HG03064 (cell line): ENCODE measurements at regions not wholly inside any gene's neighbourhood (a gene's known extent, or its start where the extent isn't known, plus 50 kb on each side); places are given as distances from the start of the nearest gene placed in this dataset.

Experiments used
- ATAC-seq: cut with Tn5 transposase; IDR thresholded peaks from one replicate; pipeline ENCODE4 v1.9.1; 2021; ENCODE audit warnings: low read depth; ENCODE audit not compliant: unreplicated experiment

GRCh38 chr9:78778318-78778717 is 481.4 kb downstream of the PSAT1 start:
- ATAC-seq, result no peak

- ATAC-seq, result no peak
Observed at GRCh38 chr9:78778861-78779374, 482.0 kb downstream of the PSAT1 start.

- ATAC-seq, result no peak
Observed at GRCh38 chr9:78781681-78782080, 484.8 kb downstream of the PSAT1 start.

GRCh38 chr9:78782234-78782633 is 485.3 kb downstream of the PSAT1 start:
- no peak for ATAC-seq

- ATAC-seq, result no peak
Observed at GRCh38 chr9:78782858-78783257, 485.9 kb downstream of the PSAT1 start.

- no peak for ATAC-seq
Observed at GRCh38 chr9:78783743-78784142, 486.8 kb downstream of the PSAT1 start.

- ATAC-seq, result no peak
Observed at GRCh38 chr9:78786794-78787193, 489.9 kb downstream of the PSAT1 start.

GRCh38 chr9:78788101-78788500 is 491.2 kb downstream of the PSAT1 start:
- ATAC-seq, result no peak

GRCh38 chr9:78791779-78792178 is 494.9 kb downstream of the PSAT1 start:
- ATAC-seq, result no peak

GRCh38 chr9:78792745-78793144 is 495.8 kb downstream of the PSAT1 start:
- ATAC-seq, result no peak

- ATAC-seq, result no peak
Observed at GRCh38 chr9:78805771-78806170, 508.8 kb downstream of the PSAT1 start.

GRCh38 chr9:78806492-78807160 is 509.7 kb downstream of the PSAT1 start:
- no peak for ATAC-seq

- ATAC-seq, result no peak
Observed at GRCh38 chr9:78807286-78807685, 510.4 kb downstream of the PSAT1 start.

- ATAC-seq, result no peak
Observed at GRCh38 chr9:78808048-78808447, 511.1 kb downstream of the PSAT1 start.

GRCh38 chr9:78811622-78812276 is 514.8 kb downstream of the PSAT1 start:
- ATAC-seq, result no peak

- ATAC-seq, result no peak
Observed at GRCh38 chr9:78812665-78813064, 515.7 kb downstream of the PSAT1 start.

GRCh38 chr9:78813602-78814180 is 516.8 kb downstream of the PSAT1 start:
- ATAC-seq, result no peak

GRCh38 chr9:78821126-78821822 is 524.3 kb downstream of the PSAT1 start:
- no peak for ATAC-seq

- no peak for ATAC-seq
Observed at GRCh38 chr9:78826527-78826926, 529.6 kb downstream of the PSAT1 start.

GRCh38 chr9:78828521-78828920 is 531.6 kb downstream of the PSAT1 start:
- ATAC-seq, result no peak

GRCh38 chr9:78830301-78830700 is 533.4 kb downstream of the PSAT1 start:
- ATAC-seq, result no peak
